Upper lobe of left lung (tissue), 6 donors: ENCODE measurements at regions not wholly inside any gene's neighbourhood (a gene's known extent, or its start where the extent isn't known, plus 50 kb on each side); places are given as distances from the start of the nearest gene placed in this dataset.

Source experiments
- ATAC-seq, 2 donors: fragments of 200-7000 bp; cut with Tn5 transposase; one replicate each; pipeline ENCODE4 v1.9.1; 2022; ENCODE audit warnings: mild to moderate bottlenecking in 2 of 2, moderate library complexity in 2 of 2; ENCODE audit not compliant: low FRiP score in 2 of 2
- DNase-seq, 2 donors: peaks; one replicate each; pipeline ENCODE4 v3.0.0-alpha.2; 2019 to 2020
- H3K27ac ChIP-seq, 4 donors: fragments of 200-600 bp; sonication (generic); one replicate each; pipeline ENCODE4 v1.5.1; 2016 to 2019
- H3K27me3 ChIP-seq, 4 donors: fragments of 200-600 bp; sonication (generic); one replicate each; pipeline ENCODE4 v1.5.1; 2017 to 2019
- H3K36me3 ChIP-seq, 4 donors: fragments of 200-600 bp; sonication (generic); one replicate each; pipeline ENCODE4 v1.5.1; 2016 to 2019
- H3K4me1 ChIP-seq, 4 donors: fragments of 200-600 bp; sonication (generic); one replicate each; pipeline ENCODE4 v1.5.1; 2018 to 2019
- H3K4me3 ChIP-seq, 4 donors: fragments of 200-600 bp; sonication (generic); one replicate each; pipeline ENCODE4 v1.5.1; 2017 to 2019; ENCODE audit warnings: mild to moderate bottlenecking in 2 of 4, moderate library complexity in 1 of 4
- H3K9me3 ChIP-seq, 4 donors: fragments of 200-600 bp; sonication (generic); one replicate each; pipeline ENCODE4 v1.5.1; 2018 to 2019
- CTCF ChIP-seq, 6 experiments: fragments of 450-650 bp in 4 of 6; fragments of 200-600 bp in 2 of 6; sonication (generic) in 2 of 6; IDR thresholded peaks; one replicate each; pipeline ENCODE4 v1.5.1; 2016 to 2019; ENCODE audit warnings: antibody characterized with exemption in 6 of 6
- EP300 ChIP-seq, 4 donors: sonication (generic); formaldehyde crosslinking; IDR thresholded peaks; one replicate each; pipeline ENCODE4 v1.5.1; 2017; ENCODE audit warnings: antibody characterized with exemption in 4 of 4, control low read depth in 2 of 4
- POLR2A ChIP-seq, 4 donors: fragments of 450-650 bp; IDR thresholded peaks; one replicate each; pipeline ENCODE4 v1.5.1; 2016 to 2017; ENCODE audit warnings: antibody characterized with exemption in 4 of 4, mild to moderate bottlenecking in 2 of 4
- POLR2AphosphoS5 ChIP-seq, 2 donors: sonication (generic); formaldehyde crosslinking; IDR thresholded peaks; one replicate each; pipeline ENCODE4 v1.5.1; 2017; ENCODE audit warnings: antibody characterized with exemption in 2 of 2
- WGBS, 2 donors: methylation state at CpG; one replicate each; pipeline ENCODE4 v1.1.5; 2017 to 2018; 5-methylcytosine and 5-hydroxymethylcytosine counted together
- donor health status: DM: no; HTN: no; CAD: no; lungs with moderate emphysema.
- donor health status: DM: no; HTN: yes; CAD: no; lungs with severe emphysema.

GRCh38 chr6:139983555-139984276 is 609.3 kb upstream of the CITED2 start:
- no peak overlapping the region for H3K27ac ChIP-seq
- DNase-seq = no peak

GRCh38 chr6:139982652-139983295 is 608.3 kb upstream of the CITED2 start:
- Histone ChIP-seq H3K27ac (peak overlapping the region in 1 of 4 donors; percentile 16), H3K9me3 (no peaks in the 10 kb centered on the region), H3K27me3 (no peaks in the 10 kb centered on the region), H3K36me3 (no peaks in the 10 kb centered on the region), H3K4me1 (peaks cover 18 to 24% (median 19%) of the 10 kb centered on the region in 4 donors), H3K4me3 (no peak overlapping the region)
- ATAC-seq (no peak), DNase-seq (no peak)
- WGBS, 2 donors = 54 to 57% methylated on average over 4 of the region's 4 CpGs
- no peak for TF ChIP-seq POLR2AphosphoS5 (IDR thresholded peaks at IDR 0.05)
- no peak for TF ChIP-seq CTCF (IDR thresholded peaks at IDR 0.05)
- no peak for TF ChIP-seq EP300 (IDR thresholded peaks at IDR 0.05)
- no peak for TF ChIP-seq POLR2A (IDR thresholded peaks at IDR 0.05)

More at GRCh38 chr6:139983555-139984276, 609.3 kb upstream of the CITED2 start:
- no peak for TF ChIP-seq EP300 (IDR thresholded peaks at IDR 0.05)
- peak in 1 of 2 donors; percentile 35 for TF ChIP-seq POLR2AphosphoS5 (IDR thresholded peaks at IDR 0.05)
- no peak for ATAC-seq
- Histone ChIP-seq H3K4me1 (peaks cover 18 to 24% (median 19%) of the 10 kb centered on the region in 4 donors), H3K9me3 (no peaks in the 10 kb centered on the region), H3K4me3 (no peak overlapping the region), H3K27me3 (no peaks in the 10 kb centered on the region), H3K36me3 (no peaks in the 10 kb centered on the region)
- 80 to 86% methylated on average over 5 of the region's 5 CpGs for whole genome bisulfite sequencing, 2 donors

GRCh38 chr6:139982195-139982594 is 607.7 kb upstream of the CITED2 start:
- H3K4me1 ChIP-seq = peaks cover 18 to 24% (median 19%) of the 10 kb centered on the region in 4 donors
- H3K27ac ChIP-seq = peak overlapping the region in 3 of 4 donors; percentile 14 to 61 (median 21)
- no peak overlapping the region for H3K4me3 ChIP-seq
- TF ChIP-seq POLR2AphosphoS5 (IDR thresholded peaks at IDR 0.05) (no peak), POLR2A (IDR thresholded peaks at IDR 0.05) (no peak), CTCF (IDR thresholded peaks at IDR 0.05) (no peak), EP300 (IDR thresholded peaks at IDR 0.05) (no peak)
- DNase-seq (no peak), ATAC-seq (no peak)
- H3K9me3 ChIP-seq = no peaks in the 10 kb centered on the region
- H3K36me3 ChIP-seq = no peaks in the 10 kb centered on the region
- WGBS, 2 donors = 0 to 14% methylated on average over 1 of the region's 1 CpG
- H3K27me3 ChIP-seq = no peaks in the 10 kb centered on the region

GRCh38 chr6:139981768-139982181 is 607.3 kb upstream of the CITED2 start:
- H3K27me3 ChIP-seq = no peaks in the 10 kb centered on the region
- WGBS, 2 donors = 5% methylated on average over 5 of the region's 5 CpGs
- no peak overlapping the region for H3K4me3 ChIP-seq
- DNase-seq (peak in 1 of 2 donors; percentile 25), ATAC-seq (peak in 1 of 2 donors; percentile 19)
- no peak for TF ChIP-seq POLR2A (IDR thresholded peaks at IDR 0.05)
- no peak for TF ChIP-seq EP300 (IDR thresholded peaks at IDR 0.05)
- no peak for TF ChIP-seq POLR2AphosphoS5 (IDR thresholded peaks at IDR 0.05)
- no peak for TF ChIP-seq CTCF (IDR thresholded peaks at IDR 0.05)
- peak overlapping the region in 3 of 4 donors; percentile 14 to 61 (median 21) for H3K27ac ChIP-seq
- H3K36me3 ChIP-seq = no peaks in the 10 kb centered on the region
- H3K4me1 ChIP-seq = peaks cover 18 to 24% (median 19%) of the 10 kb centered on the region in 4 donors
- H3K9me3 ChIP-seq = no peaks in the 10 kb centered on the region

GRCh38 chr6:139981066-139981624 is 606.7 kb upstream of the CITED2 start:
- Histone ChIP-seq H3K36me3 (no peaks in the 10 kb centered on the region), H3K27ac (no peak overlapping the region), H3K4me1 (peaks cover 18 to 24% (median 19%) of the 10 kb centered on the region in 4 donors), H3K27me3 (no peaks in the 10 kb centered on the region), H3K9me3 (no peaks in the 10 kb centered on the region), H3K4me3 (no peak overlapping the region)
- no peak for ATAC-seq
- no peak for DNase-seq
- no peak for TF ChIP-seq POLR2A (IDR thresholded peaks at IDR 0.05)
- no peak for TF ChIP-seq POLR2AphosphoS5 (IDR thresholded peaks at IDR 0.05)
- TF ChIP-seq EP300 (IDR thresholded peaks at IDR 0.05) = no peak
- no peak for TF ChIP-seq CTCF (IDR thresholded peaks at IDR 0.05)
- WGBS, 2 donors = 96 to 97% methylated on average over 1 of the region's 1 CpG
